Type B pancreatic cell (in vitro differentiated cells): ENCODE measurements at regions not wholly inside any gene's neighbourhood (a gene's known extent, or its start where the extent isn't known, plus 50 kb on each side); places are given as distances from the start of the nearest gene placed in this dataset.

Source experiments
- DNase-seq: peaks from one replicate; pipeline ENCODE4 v3.0.0; 2021; ENCODE audit warnings: mixed read lengths; ENCODE audit not compliant: unreplicated experiment; ENCODE audit errors: extremely low spot score
- H3K27ac Mint-ChIP-seq: 2 replicates; pipeline ENCODE4 v1.8.0; 2021; ENCODE audit warnings: mild to moderate bottlenecking, mixed read lengths
- H3K27me3 Mint-ChIP-seq: 2 replicates; pipeline ENCODE4 v1.8.0; 2021; ENCODE audit warnings: mixed read lengths
- H3K36me3 Mint-ChIP-seq: 2 replicates; pipeline ENCODE4 v1.8.0; 2021; ENCODE audit warnings: mixed read lengths
- H3K4me1 Mint-ChIP-seq: one replicate; pipeline ENCODE4 v1.8.0; 2021; ENCODE audit warnings: mixed read lengths; ENCODE audit not compliant: unreplicated experiment
- H3K4me3 Mint-ChIP-seq: 2 replicates; pipeline ENCODE4 v1.8.0; 2021; ENCODE audit warnings: mild to moderate bottlenecking, mixed read lengths
- H3K9me3 Mint-ChIP-seq: 2 replicates; pipeline ENCODE4 v1.8.0; 2021; ENCODE audit warnings: mixed read lengths
- CTCF ChIP-seq: fragments of 200-600 bp; sonication (generic); conservative IDR thresholded peaks from 2 replicates; pipeline ENCODE4 v1.5.0; 2021; ENCODE audit warnings: antibody characterized with exemption, mild to moderate bottlenecking

DNA sequence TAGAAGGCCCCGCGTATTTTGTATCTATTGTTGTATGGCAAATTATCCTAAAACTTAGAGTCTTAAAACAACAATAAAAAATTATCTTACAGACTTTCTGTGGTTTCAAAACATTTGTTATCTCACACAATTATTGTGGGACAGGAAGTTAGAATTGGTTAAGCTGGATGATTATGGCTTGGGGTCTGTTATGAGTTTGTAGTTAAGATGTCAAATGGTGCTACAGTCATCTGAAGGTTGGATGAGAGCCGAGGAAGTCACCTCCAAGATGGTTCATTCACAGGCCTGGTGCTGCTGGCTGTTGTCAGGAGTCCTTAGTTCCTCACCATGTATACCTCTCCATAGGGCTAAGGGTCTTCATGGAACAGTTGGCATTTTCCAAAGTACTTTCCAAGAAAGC is 175.6 kb upstream of the FANCL start:
- Mint-ChIP-seq H3K4me3 (no peak overlapping the region), H3K27ac (no peak overlapping the region), H3K4me1 (no peaks in the 10 kb centered on the region), H3K27me3 (peaks cover 3% of the 10 kb centered on the region), H3K36me3 (no peaks in the 10 kb centered on the region), H3K9me3 (no peaks in the 10 kb centered on the region)
- DNase-seq, result no peak
- no peak for TF ChIP-seq CTCF

DNA sequence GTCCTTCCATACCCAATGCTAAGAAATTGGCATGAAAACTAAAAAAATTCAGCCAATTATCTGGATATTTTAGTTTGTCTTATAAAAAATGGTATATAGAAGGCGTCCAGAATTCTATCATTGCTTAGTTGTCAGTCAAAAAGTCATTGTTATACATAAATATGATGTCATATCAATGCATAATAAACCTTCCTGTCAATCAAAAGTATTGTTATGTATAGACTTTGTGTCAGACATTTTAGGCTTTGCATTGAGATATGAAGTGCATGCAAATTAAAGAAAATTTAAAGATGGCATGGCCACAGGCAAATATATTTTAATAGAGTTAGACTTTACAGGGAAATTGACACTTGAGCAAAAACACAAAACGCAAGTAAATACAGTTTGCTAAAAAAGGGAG is 173.4 kb upstream of the FANCL start:
- Mint-ChIP-seq H3K27ac (no peak overlapping the region), H3K27me3 (no peaks in the 10 kb centered on the region), H3K4me3 (no peak overlapping the region), H3K9me3 (no peaks in the 10 kb centered on the region), H3K4me1 (no peaks in the 10 kb centered on the region), H3K36me3 (no peaks in the 10 kb centered on the region)
- no peak for TF ChIP-seq CTCF
- DNase-seq, result no peak

GRCh38 chr2:58410549-58410948 is 169.4 kb upstream of the FANCL start:
- no peak for DNase-seq
- Mint-ChIP-seq H3K9me3 (no peaks in the 10 kb centered on the region), H3K4me3 (no peak overlapping the region), H3K36me3 (no peaks in the 10 kb centered on the region), H3K27me3 (no peaks in the 10 kb centered on the region), H3K27ac (no peak overlapping the region), H3K4me1 (no peaks in the 10 kb centered on the region)
- no peak for TF ChIP-seq CTCF

DNA sequence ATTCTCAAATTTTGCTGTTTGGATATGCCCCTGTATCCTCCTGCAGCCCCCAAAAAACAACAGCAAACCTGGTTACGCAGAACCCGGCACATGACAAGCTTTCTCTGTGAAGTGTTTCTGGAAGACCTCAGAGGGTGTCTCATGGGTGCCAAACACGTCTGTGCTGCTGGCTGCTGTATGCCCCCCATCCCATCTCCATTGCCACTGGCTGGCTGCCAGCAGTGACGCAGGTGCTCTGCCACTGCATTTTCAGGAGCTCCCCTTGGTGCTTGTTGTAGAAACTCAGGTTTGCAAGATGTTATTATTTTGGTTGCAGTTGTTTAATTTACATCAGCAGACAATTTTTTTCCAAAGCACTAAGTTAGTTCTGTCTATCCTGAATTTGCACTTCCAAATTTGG is 166.4 kb upstream of the FANCL start:
- H3K27me3 Mint-ChIP-seq, result no peaks in the 10 kb centered on the region
- H3K36me3 Mint-ChIP-seq, result no peaks in the 10 kb centered on the region
- H3K27ac Mint-ChIP-seq, result no peak overlapping the region
- no peak overlapping the region for H3K4me3 Mint-ChIP-seq
- TF ChIP-seq CTCF, result no peak
- no peak for DNase-seq
- H3K9me3 Mint-ChIP-seq, result no peaks in the 10 kb centered on the region
- no peaks in the 10 kb centered on the region for H3K4me1 Mint-ChIP-seq

DNA sequence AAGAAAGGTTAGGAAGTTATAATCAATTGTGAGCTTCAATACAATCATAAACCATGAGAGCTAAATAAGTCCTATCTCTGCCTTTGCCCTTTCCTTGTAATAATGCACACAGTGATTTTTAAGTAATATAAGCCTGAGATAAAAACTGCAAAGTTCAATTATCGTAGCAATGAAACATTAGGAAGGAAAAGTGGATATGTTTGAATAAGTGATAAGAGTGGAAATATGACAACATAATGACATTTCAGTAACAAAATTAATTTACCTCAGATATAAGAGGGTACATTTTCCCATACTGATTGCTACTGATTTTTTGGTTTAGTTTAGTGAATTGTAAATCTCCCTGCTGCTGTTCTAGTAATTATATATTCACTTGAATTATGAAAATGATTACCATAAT is 164.2 kb upstream of the FANCL start:
- no peak for DNase-seq
- Mint-ChIP-seq H3K27ac (no peak overlapping the region), H3K4me3 (no peak overlapping the region), H3K4me1 (no peaks in the 10 kb centered on the region), H3K27me3 (no peaks in the 10 kb centered on the region), H3K9me3 (no peaks in the 10 kb centered on the region), H3K36me3 (no peaks in the 10 kb centered on the region)
- no peak for TF ChIP-seq CTCF

DNA sequence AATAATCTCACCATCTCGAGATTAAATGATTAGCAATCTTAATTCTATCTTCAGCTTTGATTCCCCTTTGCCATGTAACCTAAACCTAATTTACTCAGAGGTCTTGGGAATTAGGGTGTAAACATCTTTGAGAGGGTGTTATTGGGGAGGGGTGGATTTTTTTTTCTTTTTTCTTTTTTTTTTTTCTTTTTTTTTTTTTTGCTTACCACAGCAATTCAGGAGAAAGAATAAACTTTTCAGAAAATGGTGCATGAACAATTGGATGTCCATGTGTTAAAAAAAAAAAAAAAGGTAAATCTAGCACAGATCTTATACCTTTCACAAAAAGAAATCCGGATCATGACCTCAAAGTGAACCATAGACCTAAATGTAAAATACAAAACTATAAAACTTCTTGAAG is 160.8 kb upstream of the FANCL start:
- TF ChIP-seq CTCF, result no peak
- no peaks in the 10 kb centered on the region for H3K9me3 Mint-ChIP-seq
- no peak overlapping the region for H3K27ac Mint-ChIP-seq
- no peak for DNase-seq
- H3K4me1 Mint-ChIP-seq, result no peaks in the 10 kb centered on the region
- H3K36me3 Mint-ChIP-seq, result no peaks in the 10 kb centered on the region
- H3K27me3 Mint-ChIP-seq, result no peaks in the 10 kb centered on the region
- no peak overlapping the region for H3K4me3 Mint-ChIP-seq
